Vagina (tissue), 2 donors: ENCODE measurements at regions not wholly inside any gene's neighbourhood (a gene's known extent, or its start where the extent isn't known, plus 50 kb on each side); places are given as distances from the start of the nearest gene placed in this dataset.

Source experiments
- CTCF ChIP-seq, 3 experiments: fragments of 450-650 bp in 2 of 3; fragments of 200-600 bp in 1 of 3; sonication (generic) in 1 of 3; IDR thresholded peaks; one replicate each; pipeline ENCODE4 v1.5.1; 2017 to 2019; ENCODE audit warnings: antibody characterized with exemption in 3 of 3, mild to moderate bottlenecking in 2 of 3, moderate library complexity in 2 of 3
- POLR2A ChIP-seq, 2 donors: fragments of 450-650 bp; IDR thresholded peaks; one replicate each; pipeline ENCODE4 v1.6.1; 2017; ENCODE audit warnings: antibody characterized with exemption in 2 of 2, mild to moderate bottlenecking in 2 of 2, moderate library complexity in 2 of 2
- POLR2AphosphoS5 ChIP-seq, 2 donors: sonication (generic); formaldehyde crosslinking; IDR thresholded peaks; one replicate each; pipeline ENCODE4 v1.9.0; 2017; ENCODE audit warnings: antibody characterized with exemption in 2 of 2, mild to moderate bottlenecking in 2 of 2, low read depth in 1 of 2; ENCODE audit not compliant: insufficient read depth in 1 of 2

- TF ChIP-seq CTCF (IDR thresholded peaks at IDR 0.05): no peak
- TF ChIP-seq POLR2A (IDR thresholded peaks at IDR 0.05): no peak
- TF ChIP-seq POLR2AphosphoS5 (IDR thresholded peaks at IDR 0.05; ENCODE audit: insufficient read depth in 1 of 2, low read depth in 1 of 2): no peak
Measured at GRCh38 chr5:124264499-124264898, 481.9 kb downstream of the ZNF608 start.
